ENCODE measurements at regions not wholly inside any gene's neighbourhood (a gene's known extent, or its start where the extent isn't known, plus 50 kb on each side); places are given as distances from the start of the nearest gene placed in this dataset.
"Not testable (repeated sequence)": the region's sequence is repeated elsewhere in the genome, so short reads cannot be mapped to it uniquely, and the experiment has no call there.

DNA sequence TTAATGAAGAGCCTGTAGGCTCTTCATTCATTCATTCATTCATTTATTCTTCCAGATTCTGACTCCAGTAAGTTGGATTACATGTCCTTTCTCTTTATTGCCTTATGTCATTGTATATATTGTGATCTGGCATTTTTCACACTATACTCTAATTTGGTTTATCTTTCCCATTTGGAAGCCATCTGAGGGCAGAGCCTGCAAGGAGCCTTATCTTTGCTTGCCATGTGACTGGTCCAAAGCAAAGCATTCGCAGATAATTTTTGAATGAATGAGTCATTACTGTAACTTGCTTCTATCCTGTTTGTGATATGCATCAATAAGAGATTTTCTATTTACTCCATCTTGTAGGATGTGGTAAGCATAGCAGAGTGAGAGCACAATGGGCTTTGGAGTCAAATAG lies 108.4 kb upstream of the DAB1 start:
- DNase-seq: no peak

GRCh38 chr1:57530911-57531260 lies 107.0 kb upstream of the DAB1 start:
- not testable (repeated sequence) for DNase-seq

DNA sequence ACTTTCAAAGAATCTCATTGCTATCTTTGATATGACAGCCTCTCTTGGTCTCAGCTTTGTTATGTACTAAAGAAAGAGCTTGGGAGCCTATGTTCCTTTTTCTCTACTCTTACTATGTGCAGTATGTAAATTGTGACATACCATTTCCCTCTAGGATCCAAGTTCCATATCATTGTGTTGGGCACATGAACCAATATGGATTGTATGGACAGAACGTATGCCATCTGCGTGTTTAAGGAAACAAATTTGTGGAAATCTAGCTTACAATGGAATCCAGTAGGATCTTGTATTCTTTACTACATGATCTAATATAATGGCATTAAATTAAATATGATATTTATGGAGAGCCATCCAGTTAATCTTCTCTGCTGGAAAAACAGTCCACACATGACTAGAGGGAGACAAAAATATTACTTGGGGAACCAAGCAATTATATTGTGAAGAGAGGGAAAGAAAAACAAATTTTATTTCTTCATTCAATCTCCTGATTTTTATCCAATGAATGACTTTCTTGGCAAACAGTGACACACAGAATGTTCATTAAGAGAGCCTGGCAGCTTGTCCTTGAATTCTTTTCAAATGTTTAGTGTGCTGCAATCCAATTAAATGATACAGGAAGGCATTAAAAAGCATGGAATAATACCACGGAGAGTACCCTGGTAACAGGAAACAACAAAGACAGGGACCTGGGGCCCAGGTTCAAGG lies 106.5 kb upstream of the DAB1 start:
- no peak for DNase-seq

GRCh38 chr1:57522575-57522974 lies 98.7 kb upstream of the DAB1 start:
- DNase-seq: no peak

GRCh38 chr1:57520743-57521515 lies 97.1 kb upstream of the DAB1 start:
- DNase-seq: no peak

GRCh38 chr1:57518496-57518895 lies 94.6 kb upstream of the DAB1 start:
- DNase-seq: no peak

- DNase-seq: no peak
These were observed 93.9 kb upstream of the DAB1 start for GRCh38 chr1:57517587-57518374.

DNA sequence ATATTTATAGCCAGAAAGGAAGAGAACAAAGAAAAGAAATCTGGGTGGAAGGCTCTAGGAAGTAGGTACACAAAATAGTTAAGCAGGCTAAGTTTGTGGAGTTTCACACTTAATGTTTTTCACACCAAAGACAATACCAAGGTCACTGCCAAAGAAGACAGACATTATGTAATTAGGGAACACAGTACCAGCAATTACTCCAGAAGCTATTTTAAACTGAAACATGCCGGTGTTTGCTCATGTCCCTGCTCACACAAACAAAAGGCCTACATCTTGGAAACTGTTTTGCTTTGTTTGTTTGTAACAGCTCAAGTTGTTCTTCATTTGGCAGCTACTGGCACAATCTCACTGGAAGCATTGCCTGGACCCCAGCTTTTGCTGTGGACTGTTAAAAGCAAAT lies 88.5 kb upstream of the DAB1 start:
- DNase-seq: no peak

DNA sequence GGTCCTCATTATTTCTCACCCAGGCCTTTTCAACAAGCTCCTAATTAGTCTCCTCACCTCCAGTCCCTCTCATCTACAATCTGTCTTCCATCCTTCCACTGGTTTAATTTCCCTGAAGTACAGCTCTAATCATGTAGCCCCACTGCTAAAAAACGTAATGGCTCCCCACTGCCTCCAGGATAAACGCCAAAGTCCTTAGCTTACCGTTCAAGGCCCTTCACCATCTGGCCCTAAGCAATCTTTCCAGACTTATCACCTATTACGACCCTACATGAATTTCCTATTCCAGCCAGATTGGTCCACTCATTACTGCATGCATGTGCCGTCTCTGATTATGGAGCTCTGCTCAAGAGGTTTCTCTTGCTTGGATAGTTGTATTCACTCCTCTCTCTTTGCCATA lies 83.1 kb upstream of the DAB1 start:
- no peak for DNase-seq

- no peak for DNase-seq
These were observed 79.5 kb upstream of the DAB1 start for GRCh38 chr1:57503337-57503736.

DNA sequence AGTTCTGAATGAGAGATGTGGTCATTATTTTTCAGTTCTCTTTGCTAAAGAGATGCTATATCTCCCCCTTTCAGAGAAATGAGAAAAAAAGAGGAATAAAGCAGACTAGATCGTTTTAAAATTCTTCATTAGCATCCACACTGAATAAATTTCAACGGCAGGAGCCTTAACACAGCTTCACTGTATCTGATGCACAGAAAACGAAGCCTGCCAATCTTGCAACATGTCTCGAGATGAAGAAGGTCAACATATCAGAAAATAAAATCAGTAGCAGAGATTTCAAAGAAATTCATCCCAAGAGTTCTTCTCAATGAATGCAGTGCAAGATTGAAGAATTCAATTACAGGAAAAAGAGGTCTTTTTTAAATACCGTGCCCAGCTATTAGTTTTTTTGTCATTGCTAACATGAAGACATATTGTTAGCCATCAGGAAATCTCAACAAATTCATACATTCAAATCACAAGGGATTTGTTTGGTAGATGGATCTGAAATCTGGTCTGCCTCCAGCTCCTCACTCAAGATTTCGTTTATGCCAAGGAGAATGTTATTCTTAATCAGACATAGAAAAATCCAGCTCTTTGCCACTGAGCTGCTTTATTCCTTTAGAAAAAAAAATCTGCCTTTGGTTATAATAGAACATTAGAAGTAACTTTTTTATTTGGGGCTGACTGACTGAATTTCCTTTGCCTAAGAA lies 76.4 kb upstream of the DAB1 start:
- DNase-seq: no peak

DNA sequence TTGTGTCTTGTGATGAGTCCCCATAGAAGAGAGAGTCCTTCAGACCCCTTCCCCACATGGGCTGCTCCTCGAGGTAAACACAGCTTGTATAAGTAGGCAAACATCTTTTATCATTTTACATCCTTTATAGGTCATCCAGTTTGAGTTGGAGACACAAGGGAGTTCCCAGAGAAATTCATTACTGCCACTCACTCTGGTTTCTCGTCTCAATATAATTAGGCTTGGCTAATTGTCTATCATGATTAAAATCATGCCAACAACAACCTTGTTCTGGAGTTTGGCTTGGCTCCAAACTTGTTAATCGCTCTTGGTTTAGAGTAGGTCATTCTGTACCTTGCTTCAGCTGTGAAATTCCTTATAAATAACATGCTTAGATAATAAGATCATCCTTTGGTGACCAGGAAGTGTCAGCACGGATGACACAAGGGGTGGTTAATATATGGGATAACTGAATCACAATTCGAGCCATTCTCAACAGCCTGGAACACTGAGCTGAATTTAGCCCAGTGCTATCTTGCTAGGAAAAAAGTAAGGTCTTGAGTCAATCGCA lies 70.7 kb upstream of the DAB1 start:
- DNase-seq: peak; percentile 48

DNA sequence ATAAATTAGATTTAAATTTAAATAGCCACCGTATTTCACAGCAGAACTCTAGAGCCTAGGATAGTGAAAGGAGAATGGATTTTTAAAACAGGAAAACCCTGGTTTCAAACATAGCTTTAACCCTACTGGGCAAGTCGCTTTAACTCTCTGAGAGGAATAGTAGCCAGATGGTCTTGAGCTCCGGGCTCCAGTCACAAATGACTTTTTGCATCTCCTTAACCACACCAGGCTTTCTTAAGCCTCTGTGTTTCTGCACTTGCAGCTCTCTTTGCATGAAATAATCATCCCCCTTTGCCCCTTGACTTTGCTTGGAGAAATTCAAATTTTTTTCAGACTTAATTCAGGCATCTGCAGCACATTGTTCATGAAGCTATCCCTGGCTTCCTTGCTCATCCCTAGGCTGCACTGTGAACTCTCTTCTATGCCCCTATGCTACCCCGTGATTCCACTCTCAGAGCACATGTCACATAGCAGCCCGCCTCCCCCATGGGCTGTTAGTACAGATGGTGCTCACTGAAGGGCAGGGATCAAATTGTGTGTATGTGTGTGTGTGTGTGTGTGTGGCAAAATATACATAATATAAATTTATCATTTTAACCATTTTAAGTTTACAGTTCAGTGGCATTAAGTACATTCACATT lies 68.8 kb upstream of the DAB1 start:
- no peak for DNase-seq

DNA sequence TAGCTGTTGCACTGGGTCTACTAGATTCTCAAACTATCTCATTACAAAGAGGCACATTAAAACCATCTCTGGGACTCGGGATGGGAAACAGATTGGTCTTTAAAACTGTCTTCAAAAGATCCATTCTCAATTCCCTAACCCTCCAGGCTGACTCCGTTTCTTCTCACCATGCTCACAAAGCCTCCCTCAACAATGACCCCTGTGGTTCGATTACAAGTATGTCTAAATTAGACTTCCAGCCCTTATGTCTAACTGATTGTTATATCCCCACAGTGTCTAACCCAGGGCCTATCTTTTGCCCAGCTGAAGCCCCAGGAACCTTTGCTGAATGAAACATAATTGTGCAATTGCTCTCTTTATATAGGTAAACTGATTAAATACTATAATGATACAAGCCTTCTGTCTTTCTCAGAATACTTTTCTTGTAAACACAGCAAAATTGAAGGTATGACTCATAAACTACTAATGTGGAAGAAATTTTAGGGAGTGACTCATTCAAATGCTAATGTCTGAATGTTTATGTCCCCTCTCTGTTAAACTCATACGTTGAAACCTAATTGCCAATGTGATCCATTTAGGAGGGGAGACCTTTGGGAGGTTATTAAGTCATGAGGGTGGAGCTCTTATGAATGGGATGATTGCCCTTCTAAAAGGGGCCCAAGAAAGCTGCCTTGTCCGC lies 65.6 kb upstream of the DAB1 start:
- DNase-seq: no peak

- DNase-seq: no peak
These were observed 61.8 kb upstream of the DAB1 start for GRCh38 chr1:57485643-57486042.

DNA sequence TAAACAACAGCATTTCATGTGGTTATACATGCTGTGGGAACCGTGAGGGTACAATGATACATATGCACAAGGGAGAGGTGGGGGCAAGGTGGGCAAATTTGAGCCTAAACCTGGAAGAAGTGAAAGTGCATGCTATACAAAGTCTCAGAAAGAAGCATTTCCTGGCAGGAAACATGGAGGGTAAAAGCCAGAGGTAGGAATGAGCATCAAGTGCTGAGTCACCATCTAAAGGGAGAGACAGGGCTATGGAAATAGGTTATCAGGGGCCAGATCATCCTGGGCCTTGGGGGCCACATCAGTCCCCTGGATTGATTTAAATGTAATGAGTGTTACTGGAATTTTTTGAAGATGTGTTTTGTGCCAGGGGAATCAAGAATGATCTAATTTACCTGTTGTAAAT lies 60.1 kb upstream of the DAB1 start:
- DNase-seq: no peak

DNA sequence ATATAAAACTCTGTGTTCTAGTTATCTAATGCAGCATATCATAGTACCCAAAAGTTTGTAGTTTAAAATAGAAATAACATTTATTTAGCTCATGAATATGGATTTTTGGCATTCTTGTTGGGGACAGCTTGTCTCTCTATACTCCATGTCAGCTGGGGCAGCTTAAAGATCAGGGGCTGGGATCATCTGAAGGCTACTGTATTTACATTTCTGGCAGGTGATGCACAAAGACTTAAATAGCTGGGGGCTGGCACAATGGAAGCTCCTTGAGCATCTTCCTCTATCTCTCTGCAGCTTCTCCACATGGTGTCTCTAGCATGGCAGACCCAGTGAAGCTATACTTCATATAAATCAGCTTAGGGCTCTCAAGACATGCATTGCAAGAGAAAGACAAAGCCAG lies 55.6 kb upstream of the DAB1 start:
- DNase-seq: no peak

DNA sequence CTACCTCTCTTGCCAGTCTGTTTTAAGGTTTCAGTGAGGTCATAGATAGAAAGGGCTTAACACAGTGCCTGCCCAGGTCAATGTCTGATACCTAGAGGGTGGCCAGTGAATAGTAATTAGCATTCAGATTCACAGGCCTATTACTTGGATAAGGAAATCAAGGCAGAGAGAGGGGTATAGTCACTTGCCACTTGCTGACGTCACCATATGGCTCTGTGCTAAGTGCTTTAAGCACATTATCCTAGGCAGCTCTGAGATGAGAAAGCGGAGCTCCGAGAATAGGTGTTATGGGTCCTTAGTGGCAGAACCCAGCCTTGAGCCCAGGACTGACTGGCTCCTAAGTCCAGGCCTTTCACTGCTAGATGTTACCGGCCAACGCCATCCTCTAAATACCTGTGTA lies 51.5 kb upstream of the DAB1 start:
- DNase-seq: no peak

GRCh38 chr1:57474137-57474750 lies 50.4 kb upstream of the DAB1 start:
- DNase-seq: no peak
